ENCODE measurements at regions not wholly inside any gene's neighbourhood (a gene's known extent, or its start where the extent isn't known, plus 50 kb on each side); places are given as distances from the start of the nearest gene placed in this dataset.

DNA sequence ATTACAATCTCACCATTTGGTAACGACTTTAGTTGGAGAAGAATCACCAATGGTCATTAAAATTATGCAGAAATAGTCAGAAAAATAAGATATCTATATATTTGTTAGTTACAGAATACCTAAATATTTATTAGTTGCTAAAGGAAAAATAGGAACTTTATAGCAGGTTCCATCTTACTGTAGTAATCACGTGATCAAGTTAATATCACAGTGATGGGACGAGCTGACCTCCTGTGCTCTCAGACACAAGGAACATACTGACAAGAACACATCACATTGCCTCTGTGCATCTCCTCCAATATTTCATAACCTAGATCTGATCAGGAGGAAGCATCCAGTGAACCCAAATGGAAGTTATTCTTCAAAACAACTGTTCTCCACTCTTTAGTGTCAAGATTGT, 215.3 kb downstream of the GALR1 start:
- TF ChIP-seq, protein P1, sequence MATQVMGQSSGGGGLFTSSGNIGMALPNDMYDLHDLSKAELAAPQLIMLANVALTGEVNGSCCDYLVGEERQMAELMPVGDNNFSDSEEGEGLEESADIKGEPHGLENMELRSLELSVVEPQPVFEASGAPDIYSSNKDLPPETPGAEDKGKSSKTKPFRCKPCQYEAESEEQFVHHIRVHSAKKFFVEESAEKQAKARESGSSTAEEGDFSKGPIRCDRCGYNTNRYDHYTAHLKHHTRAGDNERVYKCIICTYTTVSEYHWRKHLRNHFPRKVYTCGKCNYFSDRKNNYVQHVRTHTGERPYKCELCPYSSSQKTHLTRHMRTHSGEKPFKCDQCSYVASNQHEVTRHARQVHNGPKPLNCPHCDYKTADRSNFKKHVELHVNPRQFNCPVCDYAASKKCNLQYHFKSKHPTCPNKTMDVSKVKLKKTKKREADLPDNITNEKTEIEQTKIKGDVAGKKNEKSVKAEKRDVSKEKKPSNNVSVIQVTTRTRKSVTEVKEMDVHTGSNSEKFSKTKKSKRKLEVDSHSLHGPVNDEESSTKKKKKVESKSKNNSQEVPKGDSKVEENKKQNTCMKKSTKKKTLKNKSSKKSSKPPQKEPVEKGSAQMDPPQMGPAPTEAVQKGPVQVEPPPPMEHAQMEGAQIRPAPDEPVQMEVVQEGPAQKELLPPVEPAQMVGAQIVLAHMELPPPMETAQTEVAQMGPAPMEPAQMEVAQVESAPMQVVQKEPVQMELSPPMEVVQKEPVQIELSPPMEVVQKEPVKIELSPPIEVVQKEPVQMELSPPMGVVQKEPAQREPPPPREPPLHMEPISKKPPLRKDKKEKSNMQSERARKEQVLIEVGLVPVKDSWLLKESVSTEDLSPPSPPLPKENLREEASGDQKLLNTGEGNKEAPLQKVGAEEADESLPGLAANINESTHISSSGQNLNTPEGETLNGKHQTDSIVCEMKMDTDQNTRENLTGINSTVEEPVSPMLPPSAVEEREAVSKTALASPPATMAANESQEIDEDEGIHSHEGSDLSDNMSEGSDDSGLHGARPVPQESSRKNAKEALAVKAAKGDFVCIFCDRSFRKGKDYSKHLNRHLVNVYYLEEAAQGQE (IDR thresholded peaks at IDR 0.05; ENCODE audit: insufficient read depth in 1 of 2, low read depth in 2 of 2, low read length in 2 of 2): no peak
- TF ChIP-seq TAF1 (IDR thresholded peaks at IDR 0.05; ENCODE audit: borderline replicate concordance, insufficient read depth, low read length) (no peak), POLR2AphosphoS5 (IDR thresholded peaks at IDR 0.05; ENCODE audit: low read depth, low read length) (no peak), FOXP2 (optimal IDR thresholded peaks at IDR 0.05; ENCODE audit: borderline replicate concordance, extremely low read depth, extremely low read length, insufficient read depth) (no peak), SIN3A (IDR thresholded peaks at IDR 0.05; ENCODE audit: borderline replicate concordance, insufficient read depth, low read length) (no peak)

DNA sequence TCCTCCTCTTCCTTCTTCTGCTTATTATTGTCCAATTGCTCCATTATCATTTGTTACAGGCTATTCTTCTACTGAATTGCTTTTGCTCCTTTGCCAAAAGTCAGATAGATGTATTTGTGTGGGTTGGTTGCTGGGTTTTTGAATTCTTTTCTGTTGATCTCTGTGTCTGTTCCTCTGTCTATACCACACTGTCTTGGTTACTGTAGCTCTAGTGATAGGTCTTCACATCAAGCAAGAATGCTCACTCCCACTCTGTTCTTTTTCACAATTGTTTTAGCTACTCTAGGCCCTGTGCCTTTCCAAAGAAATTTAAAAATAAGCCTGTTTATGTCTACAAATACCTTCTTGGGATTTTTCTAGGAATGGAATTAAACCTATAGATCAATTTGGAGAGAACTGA, 217.2 kb downstream of the GALR1 start:
- TF ChIP-seq POLR2AphosphoS5 (IDR thresholded peaks at IDR 0.05; ENCODE audit: low read depth, low read length): no peak
- TF ChIP-seq TAF1 (IDR thresholded peaks at IDR 0.05; ENCODE audit: borderline replicate concordance, insufficient read depth, low read length): no peak
- no peak for TF ChIP-seq SIN3A (IDR thresholded peaks at IDR 0.05; ENCODE audit: borderline replicate concordance, insufficient read depth, low read length)
- TF ChIP-seq, protein P1 (IDR thresholded peaks at IDR 0.05; ENCODE audit: insufficient read depth in 1 of 2, low read depth in 2 of 2, low read length in 2 of 2): no peak
- no peak for TF ChIP-seq FOXP2 (optimal IDR thresholded peaks at IDR 0.05; ENCODE audit: borderline replicate concordance, extremely low read depth, extremely low read length, insufficient read depth)

DNA sequence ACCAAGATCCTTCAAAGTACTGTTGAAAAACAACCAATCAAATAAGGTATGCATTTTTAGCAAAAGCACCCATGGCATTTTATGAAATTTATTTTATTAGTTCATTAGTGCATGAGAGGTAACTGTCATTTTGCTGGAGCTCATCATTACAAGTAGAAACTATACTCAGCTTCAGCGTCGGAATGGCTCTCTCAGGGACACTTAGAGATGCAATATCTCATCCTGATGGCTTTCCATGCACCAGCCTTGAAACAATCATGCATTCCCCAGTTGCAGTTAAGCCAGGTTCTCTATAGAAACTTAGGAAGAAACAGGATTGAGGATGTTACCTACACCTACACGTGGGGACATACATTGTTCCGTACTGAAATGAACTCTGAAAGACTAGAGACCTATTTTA, 219.5 kb downstream of the GALR1 start:
- TF ChIP-seq TAF1 (IDR thresholded peaks at IDR 0.05; ENCODE audit: borderline replicate concordance, insufficient read depth, low read length) (no peak), FOXP2 (optimal IDR thresholded peaks at IDR 0.05; ENCODE audit: borderline replicate concordance, extremely low read depth, extremely low read length, insufficient read depth) (no peak)

DNA sequence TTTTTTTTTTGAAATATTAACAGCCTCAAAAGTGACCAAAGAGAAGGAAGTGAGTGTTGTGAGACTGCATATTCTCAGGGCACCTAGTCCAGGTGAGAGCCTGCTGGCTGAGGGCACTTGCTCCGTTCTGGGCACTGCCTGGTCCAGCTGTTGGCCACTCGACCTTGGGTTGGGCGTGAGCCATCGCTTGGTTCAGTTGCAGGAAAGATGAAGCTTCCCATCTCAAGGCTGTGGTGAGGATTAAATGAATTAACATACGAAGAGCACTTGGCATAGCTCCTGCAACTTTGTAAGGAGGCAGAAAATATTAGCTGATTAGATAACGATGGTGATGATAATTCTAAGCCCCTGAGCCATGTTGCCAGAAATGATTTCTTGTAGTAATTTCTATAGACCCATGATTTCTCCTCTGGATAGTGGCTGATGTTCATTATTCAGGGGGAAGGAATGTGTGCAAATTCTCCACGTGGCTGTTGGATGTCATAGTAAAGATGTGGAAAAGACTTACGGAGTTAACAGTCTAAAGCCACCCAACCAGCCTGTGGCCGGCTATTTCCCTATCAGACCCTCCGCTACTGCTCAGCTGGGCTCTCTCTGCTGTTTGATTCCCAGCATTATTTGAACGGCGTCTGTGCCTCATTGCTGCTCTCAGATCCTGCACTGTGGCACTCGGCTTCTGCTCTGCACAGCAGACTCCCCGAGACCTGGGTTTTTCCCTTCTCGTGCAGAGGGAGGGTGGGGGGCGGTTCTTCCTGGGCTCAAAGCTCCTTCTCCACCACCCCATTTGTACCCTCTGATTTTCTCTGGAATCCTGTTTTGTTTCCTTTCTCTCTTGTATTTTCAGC, 221.1 kb downstream of the GALR1 start:
- no peak for TF ChIP-seq TAF1 (IDR thresholded peaks at IDR 0.05; ENCODE audit: borderline replicate concordance, insufficient read depth, low read length)
- TF ChIP-seq POLR2AphosphoS5 (IDR thresholded peaks at IDR 0.05; ENCODE audit: low read depth, low read length): no peak
- TF ChIP-seq, protein P1 (IDR thresholded peaks at IDR 0.05; ENCODE audit: insufficient read depth in 1 of 2, low read depth in 2 of 2, low read length in 2 of 2): no peak

DNA sequence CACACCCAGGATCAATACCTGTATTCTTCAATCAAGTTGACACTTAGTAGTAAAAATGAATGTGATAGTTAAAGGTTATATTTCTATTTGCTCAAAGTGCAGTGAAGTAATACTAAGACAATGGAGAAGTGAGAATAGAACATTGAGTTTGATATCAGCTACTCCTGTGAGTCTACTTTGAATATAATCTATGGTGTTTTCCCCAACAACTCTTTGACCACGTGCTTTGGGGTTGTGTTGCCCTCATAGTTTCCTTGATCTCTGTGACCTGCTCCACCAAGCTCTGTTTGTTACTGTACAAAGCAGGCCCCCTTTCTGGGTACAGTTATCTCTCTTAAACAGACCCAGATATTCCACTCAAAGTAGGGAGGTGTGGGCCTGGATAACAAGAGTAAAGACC, 222.9 kb downstream of the GALR1 start:
- TF ChIP-seq, protein P1 (IDR thresholded peaks at IDR 0.05; ENCODE audit: insufficient read depth in 1 of 2, low read depth in 2 of 2, low read length in 2 of 2): no peak
- no peak for TF ChIP-seq POLR2AphosphoS5 (IDR thresholded peaks at IDR 0.05; ENCODE audit: low read depth, low read length)
- no peak for TF ChIP-seq TAF1 (IDR thresholded peaks at IDR 0.05; ENCODE audit: borderline replicate concordance, insufficient read depth, low read length)
- TF ChIP-seq FOXP2 (optimal IDR thresholded peaks at IDR 0.05; ENCODE audit: borderline replicate concordance, extremely low read depth, extremely low read length, insufficient read depth): no peak
- no peak for TF ChIP-seq SIN3A (IDR thresholded peaks at IDR 0.05; ENCODE audit: borderline replicate concordance, insufficient read depth, low read length)
